Fibroblast of lung (primary cell): ENCODE measurements at regions not wholly inside any gene's neighbourhood (a gene's known extent, or its start where the extent isn't known, plus 50 kb on each side); places are given as distances from the start of the nearest gene placed in this dataset.

Experiments
- EZH2 ChIP-seq: IDR thresholded peaks from 2 replicates; pipeline ENCODE4 v1.5.1; 2012; ENCODE audit warnings: low read length, control low read depth, mild to moderate bottlenecking; ENCODE audit errors: missing control alignments
- TF ChIP-seq, protein P1 (sequence below), 2 donors: IDR thresholded peaks in 1 of 2; conservative IDR thresholded peaks in 1 of 2; 1 replicate in 1 of 2; 2 replicates in 1 of 2; pipeline ENCODE4 v1.5.1; 2011 to 2012; ENCODE audit warnings: low read length in 2 of 2, control low read depth in 1 of 2, inconsistent platforms in 1 of 2, low read depth in 1 of 2, mild to moderate bottlenecking in 1 of 2

- TF ChIP-seq, protein P1, sequence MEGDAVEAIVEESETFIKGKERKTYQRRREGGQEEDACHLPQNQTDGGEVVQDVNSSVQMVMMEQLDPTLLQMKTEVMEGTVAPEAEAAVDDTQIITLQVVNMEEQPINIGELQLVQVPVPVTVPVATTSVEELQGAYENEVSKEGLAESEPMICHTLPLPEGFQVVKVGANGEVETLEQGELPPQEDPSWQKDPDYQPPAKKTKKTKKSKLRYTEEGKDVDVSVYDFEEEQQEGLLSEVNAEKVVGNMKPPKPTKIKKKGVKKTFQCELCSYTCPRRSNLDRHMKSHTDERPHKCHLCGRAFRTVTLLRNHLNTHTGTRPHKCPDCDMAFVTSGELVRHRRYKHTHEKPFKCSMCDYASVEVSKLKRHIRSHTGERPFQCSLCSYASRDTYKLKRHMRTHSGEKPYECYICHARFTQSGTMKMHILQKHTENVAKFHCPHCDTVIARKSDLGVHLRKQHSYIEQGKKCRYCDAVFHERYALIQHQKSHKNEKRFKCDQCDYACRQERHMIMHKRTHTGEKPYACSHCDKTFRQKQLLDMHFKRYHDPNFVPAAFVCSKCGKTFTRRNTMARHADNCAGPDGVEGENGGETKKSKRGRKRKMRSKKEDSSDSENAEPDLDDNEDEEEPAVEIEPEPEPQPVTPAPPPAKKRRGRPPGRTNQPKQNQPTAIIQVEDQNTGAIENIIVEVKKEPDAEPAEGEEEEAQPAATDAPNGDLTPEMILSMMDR (conservative IDR thresholded peaks at IDR 0.05 in 1 of 2, IDR thresholded peaks at IDR 0.05 in 1 of 2; ENCODE audit: low read depth in 1 of 2, low read length in 2 of 2): no peak
- TF ChIP-seq EZH2: no peak
These were observed 69.3 kb downstream of the ISOC1 start for GRCh38 chr5:129163810-129164378.
